NT2/D1 (cell line): ENCODE measurements at regions not wholly inside any gene's neighbourhood (a gene's known extent, or its start where the extent isn't known, plus 50 kb on each side); places are given as distances from the start of the nearest gene placed in this dataset.

Experiments used
- DNase-seq: peaks from one replicate; pipeline ENCODE4 v3.0.0-alpha.2; 2011; ENCODE audit warnings: low read depth, low spot score
- H3K27me3 ChIP-seq: 2 replicates; pipeline ENCODE4 v1.6.0; 2011; ENCODE audit warnings: mild to moderate bottlenecking; ENCODE audit not compliant: insufficient read length, insufficient read depth
- H3K36me3 ChIP-seq: 2 replicates; pipeline ENCODE4 v1.6.1; 2011; ENCODE audit warnings: mild to moderate bottlenecking, low read length, mixed read lengths; ENCODE audit not compliant: insufficient read depth, insufficient read length
- H3K4me1 ChIP-seq: 2 replicates; pipeline ENCODE4 v1.5.1; 2011; ENCODE audit not compliant: insufficient read depth, insufficient read length
- H3K4me3 ChIP-seq: 2 replicates; pipeline ENCODE4 v1.5.1; 2011; ENCODE audit warnings: low read depth; ENCODE audit not compliant: insufficient read length
- H3K9ac ChIP-seq: 2 replicates; pipeline ENCODE4 v1.6.0; 2011; ENCODE audit warnings: low read depth; ENCODE audit not compliant: insufficient read length
- H3K9me3 ChIP-seq: 2 replicates; pipeline ENCODE4 v1.5.1; 2011; ENCODE audit warnings: mild to moderate bottlenecking, low read length; ENCODE audit not compliant: insufficient read depth
- SUZ12 ChIP-seq: IDR thresholded peaks from 2 replicates; pipeline ENCODE4 v1.6.1; 2011; ENCODE audit not compliant: insufficient read length, insufficient read depth; ENCODE audit errors: extremely low read depth
- YY1 ChIP-seq: IDR thresholded peaks from 2 replicates; pipeline ENCODE4 v1.6.1; 2011; ENCODE audit not compliant: insufficient read length, insufficient read depth
- ZNF274 ChIP-seq: IDR thresholded peaks from 2 replicates; pipeline ENCODE4 v1.6.1; 2011; ENCODE audit warnings: mild to moderate bottlenecking, low read depth, low read length

DNA sequence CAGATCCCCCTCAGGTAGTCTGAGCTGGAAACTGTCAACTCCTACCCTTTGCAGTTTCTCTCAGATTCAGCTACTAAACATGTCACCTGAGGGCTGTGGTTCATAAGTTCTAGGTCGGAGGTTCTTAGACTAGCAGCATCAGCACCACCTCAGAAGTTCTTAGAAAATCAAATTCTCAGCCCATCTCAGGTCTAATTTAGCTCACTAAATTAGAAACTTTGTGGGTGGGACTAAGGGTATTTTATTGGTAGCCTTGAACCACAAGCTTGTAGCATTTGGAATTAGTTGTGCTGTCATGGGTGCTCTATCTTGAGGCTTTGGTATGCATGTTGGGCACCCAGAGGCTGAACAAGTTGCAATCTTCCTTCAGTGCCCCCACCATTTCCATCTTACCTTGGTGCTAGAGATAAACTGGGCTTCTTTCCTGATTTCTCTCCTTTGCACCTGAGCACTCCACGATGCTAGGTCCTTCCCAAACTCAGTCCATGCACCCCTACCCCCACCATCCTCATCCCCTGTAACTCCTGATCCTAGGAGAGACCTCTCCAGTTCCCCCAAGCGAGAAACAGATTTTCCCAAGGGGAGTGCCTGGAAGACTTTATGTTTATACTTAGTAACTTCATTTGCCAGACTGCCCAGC is 54.2 kb downstream of the S1PR1 start:
- Histone ChIP-seq H3K9me3 (no peaks in the 10 kb centered on the region), H3K9ac (no peak overlapping the region), H3K36me3 (no peaks in the 10 kb centered on the region), H3K4me1 (peaks cover 4% of the 10 kb centered on the region), H3K27me3 (no peaks in the 10 kb centered on the region), H3K4me3 (no peak overlapping the region)
- TF ChIP-seq YY1 (no peak), ZNF274 (no peak), SUZ12 (no peak)
- DNase-seq: no peak

GRCh38 chr1:101291562-101292380 is 55.0 kb downstream of the S1PR1 start:
- no peak overlapping the region for H3K9ac ChIP-seq
- no peak overlapping the region for H3K4me3 ChIP-seq
- H3K9me3 ChIP-seq: no peaks in the 10 kb centered on the region
- no peak for TF ChIP-seq SUZ12
- no peak for TF ChIP-seq ZNF274
- TF ChIP-seq YY1: no peak
- H3K4me1 ChIP-seq: peaks cover 4% of the 10 kb centered on the region
- H3K36me3 ChIP-seq: no peaks in the 10 kb centered on the region
- DNase-seq: no peak
- no peaks in the 10 kb centered on the region for H3K27me3 ChIP-seq

- H3K27me3 ChIP-seq: no peaks in the 10 kb centered on the region
- H3K4me3 ChIP-seq: no peak overlapping the region
- no peaks in the 10 kb centered on the region for H3K9me3 ChIP-seq
- no peak for DNase-seq
- no peak overlapping the region for H3K9ac ChIP-seq
- no peaks in the 10 kb centered on the region for H3K36me3 ChIP-seq
- no peak for TF ChIP-seq SUZ12
- no peak for TF ChIP-seq YY1
- no peak for TF ChIP-seq ZNF274
- peaks cover 4% of the 10 kb centered on the region for H3K4me1 ChIP-seq
Measured at GRCh38 chr1:101293461-101294051, 56.7 kb downstream of the S1PR1 start.

GRCh38 chr1:101295209-101295608 is 58.4 kb downstream of the S1PR1 start:
- Histone ChIP-seq H3K9me3 (no peaks in the 10 kb centered on the region), H3K36me3 (no peaks in the 10 kb centered on the region), H3K4me1 (peaks cover 4% of the 10 kb centered on the region), H3K27me3 (no peaks in the 10 kb centered on the region), H3K4me3 (no peak overlapping the region), H3K9ac (no peak overlapping the region)
- TF ChIP-seq SUZ12: no peak
- TF ChIP-seq ZNF274: no peak
- TF ChIP-seq YY1: no peak
- no peak for DNase-seq

DNA sequence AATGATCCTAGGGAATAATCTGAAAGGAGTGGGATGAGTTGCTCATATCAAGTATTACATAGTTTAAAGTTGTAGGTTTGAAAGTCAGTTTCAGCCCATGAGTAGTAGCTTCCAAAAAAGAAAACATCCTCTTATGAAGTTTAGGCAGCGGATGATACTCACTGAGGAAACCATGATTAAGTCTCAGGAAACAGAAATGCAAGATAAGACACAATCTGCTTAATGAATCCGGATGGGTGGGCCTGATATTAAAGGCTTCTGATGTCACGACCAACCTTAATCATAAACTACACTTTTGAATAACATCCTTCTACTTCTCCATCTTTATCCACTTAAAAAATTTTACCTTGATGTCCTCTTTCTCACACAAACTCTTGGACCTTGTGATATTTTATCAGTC is 61.8 kb downstream of the S1PR1 start:
- Histone ChIP-seq H3K36me3 (no peaks in the 10 kb centered on the region), H3K9me3 (no peaks in the 10 kb centered on the region), H3K4me3 (no peak overlapping the region), H3K27me3 (no peaks in the 10 kb centered on the region), H3K4me1 (no peaks in the 10 kb centered on the region), H3K9ac (no peak overlapping the region)
- DNase-seq: no peak
- no peak for TF ChIP-seq YY1

GRCh38 chr1:101299141-101299540 is 62.3 kb downstream of the S1PR1 start:
- H3K4me1 ChIP-seq: no peaks in the 10 kb centered on the region
- H3K9me3 ChIP-seq: no peaks in the 10 kb centered on the region
- no peak overlapping the region for H3K4me3 ChIP-seq
- no peaks in the 10 kb centered on the region for H3K36me3 ChIP-seq
- no peak overlapping the region for H3K9ac ChIP-seq
- no peaks in the 10 kb centered on the region for H3K27me3 ChIP-seq
- DNase-seq: no peak
- TF ChIP-seq ZNF274 (no peak), SUZ12 (no peak), YY1 (no peak)

DNA sequence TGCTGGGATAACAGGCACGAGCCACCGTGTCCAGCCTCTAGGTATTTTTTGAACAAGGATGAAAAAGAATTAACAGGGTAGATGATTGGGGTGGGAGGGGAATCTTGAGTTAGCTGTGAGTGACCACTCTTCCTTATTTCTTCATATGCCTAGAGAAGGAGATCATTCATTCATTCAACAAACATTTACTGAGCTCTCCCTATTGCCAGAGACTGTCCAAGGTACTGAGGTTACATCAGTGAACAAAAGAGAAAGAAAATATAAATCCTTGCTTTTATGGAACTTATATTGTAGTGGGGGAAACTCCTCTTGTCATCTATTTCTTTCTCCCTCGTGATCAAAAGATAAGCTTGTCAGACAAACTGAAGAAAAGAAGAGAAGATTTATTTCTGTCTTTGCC is 62.9 kb downstream of the S1PR1 start:
- DNase-seq: no peak
- Histone ChIP-seq H3K27me3 (no peaks in the 10 kb centered on the region), H3K9me3 (no peaks in the 10 kb centered on the region), H3K4me1 (no peaks in the 10 kb centered on the region), H3K36me3 (no peaks in the 10 kb centered on the region), H3K9ac (no peak overlapping the region), H3K4me3 (no peak overlapping the region)
- TF ChIP-seq YY1 (no peak), ZNF274 (no peak), SUZ12 (no peak)
